Bone marrow (tissue), 2 donors: ENCODE measurements at regions not wholly inside any gene's neighbourhood (a gene's known extent, or its start where the extent isn't known, plus 50 kb on each side); places are given as distances from the start of the nearest gene placed in this dataset.

ENCODE experiments used
- DNase-seq, 2 donors: peaks; one replicate each; lab custom pipeline; 2025; lab: John Stamatoyannopoulos, UW

DNA sequence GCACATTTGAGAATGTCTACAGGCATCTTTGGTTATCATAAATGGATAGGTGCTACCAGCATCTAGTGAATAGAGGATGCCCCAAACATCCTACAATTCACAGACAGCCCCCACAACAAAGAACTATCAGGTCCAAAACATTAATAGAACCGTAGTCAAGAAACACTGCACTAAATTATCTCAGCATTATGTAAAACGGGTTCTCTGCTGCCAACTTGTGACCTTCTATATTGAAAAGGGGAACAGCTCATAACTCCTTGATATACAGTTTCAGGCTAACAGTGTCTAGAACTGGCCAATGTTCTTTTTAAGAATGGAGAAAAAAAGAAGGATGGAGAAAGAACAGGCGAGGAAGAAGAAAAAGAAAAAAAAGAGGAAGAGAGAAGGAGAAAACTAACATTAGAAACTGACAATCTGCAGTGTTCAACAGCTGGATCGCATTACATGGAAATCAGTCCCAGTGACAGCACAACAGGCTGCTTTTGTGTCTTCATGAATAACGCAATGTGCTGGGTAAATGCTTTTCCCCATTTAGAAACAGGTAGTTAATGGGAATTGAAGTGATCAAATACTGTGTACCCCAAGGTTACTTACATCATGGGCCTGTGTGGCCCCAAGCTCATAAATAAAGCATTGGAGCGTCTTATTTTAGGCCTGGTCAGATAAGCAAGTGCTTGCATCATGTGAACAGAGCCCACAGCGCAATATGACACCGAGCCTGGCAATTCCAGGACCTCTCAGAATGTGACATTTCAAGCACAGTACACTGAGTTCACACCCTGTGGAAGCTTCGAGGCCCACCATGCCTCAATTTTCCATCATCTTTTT, 339.5 kb downstream of the DHX15 start:
- DNase-seq, result no peak

DNA sequence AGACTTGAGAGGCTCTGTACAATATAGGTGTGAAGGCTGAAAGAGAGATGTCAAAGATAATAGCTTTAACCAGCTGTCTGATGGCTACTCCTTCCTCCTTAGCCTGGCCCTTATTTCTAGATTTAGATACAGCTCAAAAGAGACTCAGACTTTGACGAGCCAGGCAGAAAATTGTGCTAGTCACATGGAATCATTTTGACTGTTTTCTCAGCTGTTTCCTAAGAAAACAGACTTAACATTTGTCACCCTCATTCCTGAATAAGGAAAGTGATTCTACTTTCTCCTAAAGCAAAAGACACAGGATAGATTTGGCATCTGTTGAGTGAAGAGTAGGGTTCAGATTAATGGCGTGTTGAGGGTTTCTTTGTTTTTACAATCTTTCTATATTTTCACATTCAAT, 340.7 kb downstream of the DHX15 start:
- DNase-seq, result no peak

DNA sequence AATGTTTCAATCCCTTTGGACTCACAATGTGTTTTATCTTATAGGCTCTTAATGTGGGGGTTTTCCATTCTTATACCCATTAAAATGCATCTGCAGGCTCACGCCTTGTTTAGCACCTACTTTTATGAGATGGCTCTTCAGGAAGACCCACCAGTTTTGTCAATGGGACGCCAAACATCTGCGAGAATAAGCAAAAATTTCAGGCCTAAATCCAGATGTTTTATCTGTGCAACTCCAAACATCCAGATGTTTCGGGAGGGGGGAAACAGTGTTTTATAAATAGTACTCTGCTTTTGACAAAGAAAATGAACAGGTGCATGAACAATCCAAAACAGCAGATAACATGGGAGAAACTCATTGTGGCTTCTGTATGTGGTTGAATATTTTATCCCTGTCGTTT, 342.8 kb downstream of the DHX15 start:
- no peak for DNase-seq

DNA sequence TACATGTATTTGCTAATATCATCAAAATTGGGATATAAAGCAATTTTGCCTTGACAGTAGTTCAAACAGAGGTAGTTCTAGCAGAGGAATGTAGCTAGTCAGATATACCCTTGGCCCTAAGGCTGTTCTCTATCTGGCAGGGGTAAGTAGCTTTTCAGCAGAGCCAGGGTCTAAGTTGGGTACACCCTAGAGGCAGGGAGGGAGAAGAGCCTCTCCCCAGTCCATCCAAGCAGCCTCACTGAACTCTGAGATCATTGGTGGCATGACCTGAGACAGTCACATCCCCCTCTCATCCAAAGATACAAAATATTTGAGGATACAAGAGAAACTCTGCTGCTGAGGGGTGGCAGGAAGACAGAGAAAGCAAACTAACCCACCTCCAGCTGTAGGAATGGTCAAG, 343.7 kb downstream of the DHX15 start:
- DNase-seq, result no peak

DNA sequence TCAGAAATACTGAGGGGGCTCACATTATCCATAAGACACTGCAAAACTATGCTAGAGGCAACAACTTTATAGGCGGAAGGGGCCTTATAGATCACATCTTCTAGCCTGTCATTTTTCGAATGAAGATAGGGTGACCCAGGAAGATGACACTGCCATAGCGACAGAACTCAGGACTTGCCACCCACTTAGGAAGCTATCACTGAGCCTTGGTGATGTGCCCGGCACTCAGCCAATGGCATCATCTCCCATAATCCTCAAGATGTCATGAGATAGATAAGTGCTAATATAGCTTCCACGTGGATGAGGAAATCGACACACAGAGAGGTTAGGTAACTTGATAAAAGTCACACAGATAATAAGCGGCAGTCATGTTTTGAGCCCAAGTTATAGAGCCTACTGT, 346.6 kb downstream of the DHX15 start:
- no peak for DNase-seq

DNA sequence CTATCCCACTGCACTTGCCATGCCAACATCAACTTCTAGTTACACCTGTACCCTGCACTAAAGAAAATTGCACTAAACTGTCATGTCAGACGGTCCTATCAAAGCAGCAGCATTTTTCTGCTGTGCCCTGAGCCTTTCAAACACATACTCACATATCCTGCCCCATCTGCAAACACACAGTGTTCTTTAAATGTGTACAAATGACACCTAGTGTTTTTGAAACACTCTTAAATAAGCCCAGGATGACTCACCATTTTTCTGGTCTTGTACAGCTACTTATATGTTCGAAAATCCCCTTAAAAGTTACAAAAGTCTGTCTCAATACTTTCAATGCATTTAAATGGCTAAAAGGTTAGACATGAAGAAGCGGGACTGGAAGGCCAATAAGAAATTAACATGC, 346.7 kb upstream of the PPARGC1A start:
- no peak for DNase-seq

DNA sequence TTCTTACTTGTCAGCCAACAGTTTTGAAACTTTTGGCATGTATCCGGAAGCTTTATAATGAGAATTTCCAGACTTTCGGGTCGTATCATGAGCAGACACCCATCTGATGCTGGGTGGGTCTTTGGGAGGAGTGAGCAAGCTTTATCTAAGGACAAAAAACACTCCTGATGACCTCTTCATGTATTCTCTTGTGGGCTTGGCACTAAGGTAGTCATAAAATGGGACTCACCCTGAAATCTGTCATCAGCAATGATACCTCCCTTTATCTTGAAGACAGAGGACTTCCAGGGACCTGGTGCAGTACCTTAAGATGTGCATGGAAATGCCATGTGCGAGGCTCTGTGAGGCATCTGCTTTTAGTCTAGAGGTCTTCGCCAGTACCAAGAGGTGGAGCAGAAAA, 346.3 kb upstream of the PPARGC1A start:
- no peak for DNase-seq

DNA sequence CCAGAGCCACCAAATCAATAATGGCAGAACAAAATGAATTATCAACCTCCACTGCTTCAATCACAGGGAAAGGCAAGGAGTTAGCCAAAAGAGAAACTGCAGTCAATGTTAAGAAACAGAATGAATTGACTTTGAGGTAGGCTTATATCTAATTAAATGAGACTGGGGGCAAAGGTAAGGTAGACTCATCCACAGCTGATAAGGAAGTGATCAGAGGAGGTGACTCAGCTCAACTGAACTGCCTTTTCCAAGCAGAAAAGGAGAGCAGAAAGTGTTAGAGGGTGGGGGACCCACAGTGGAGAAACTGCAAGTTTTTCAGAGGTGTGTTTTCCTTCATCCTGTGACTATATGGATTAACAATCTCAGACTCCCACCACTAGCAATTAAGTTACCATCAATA, 345.8 kb upstream of the PPARGC1A start:
- no peak for DNase-seq

DNA sequence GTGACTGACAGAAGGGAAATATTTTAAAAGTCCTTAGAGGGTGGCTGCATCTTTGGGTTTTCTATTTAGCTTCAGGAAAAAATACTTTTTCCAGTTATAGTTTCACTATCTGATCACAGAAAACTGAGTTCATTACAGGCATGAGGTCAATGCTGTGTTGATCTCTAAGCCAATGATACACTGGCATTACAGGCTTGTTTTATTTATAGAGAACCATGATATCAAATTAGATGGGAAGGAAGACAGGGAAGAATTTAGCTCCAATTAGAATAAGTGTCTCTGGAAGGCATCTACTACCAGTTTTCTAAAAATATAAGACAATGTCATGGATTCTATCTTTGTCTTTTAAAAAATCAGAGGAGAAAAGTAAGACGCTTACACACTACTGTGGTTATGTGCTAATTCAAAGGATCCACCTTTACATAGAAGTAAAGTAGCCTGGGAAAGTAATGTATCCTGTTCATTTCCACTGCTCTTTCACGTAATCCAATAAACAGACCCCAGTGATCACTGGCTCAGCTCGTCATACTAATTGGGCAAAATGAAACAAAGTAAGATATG, 344.5 kb upstream of the PPARGC1A start:
- DNase-seq, result no peak

DNA sequence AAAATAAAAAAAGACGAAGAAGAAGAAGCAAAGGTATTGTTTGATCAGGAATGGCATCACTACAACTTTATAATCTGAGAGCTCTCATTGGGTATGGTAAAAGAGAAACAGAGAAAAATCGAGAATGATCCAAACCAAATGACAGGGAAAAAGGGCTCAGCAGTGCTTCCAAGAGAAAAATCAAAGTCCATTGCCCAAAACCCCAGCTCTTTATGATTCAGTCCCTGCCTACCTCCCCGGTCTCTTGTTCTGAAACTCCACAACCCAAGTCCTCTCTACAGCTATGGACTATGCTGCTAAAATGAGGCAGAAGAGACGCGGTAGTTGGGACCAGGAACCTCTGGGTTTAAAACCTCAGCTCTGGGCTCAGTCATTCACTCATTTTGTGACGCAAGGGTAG, 341.1 kb upstream of the PPARGC1A start:
- no peak for DNase-seq

DNA sequence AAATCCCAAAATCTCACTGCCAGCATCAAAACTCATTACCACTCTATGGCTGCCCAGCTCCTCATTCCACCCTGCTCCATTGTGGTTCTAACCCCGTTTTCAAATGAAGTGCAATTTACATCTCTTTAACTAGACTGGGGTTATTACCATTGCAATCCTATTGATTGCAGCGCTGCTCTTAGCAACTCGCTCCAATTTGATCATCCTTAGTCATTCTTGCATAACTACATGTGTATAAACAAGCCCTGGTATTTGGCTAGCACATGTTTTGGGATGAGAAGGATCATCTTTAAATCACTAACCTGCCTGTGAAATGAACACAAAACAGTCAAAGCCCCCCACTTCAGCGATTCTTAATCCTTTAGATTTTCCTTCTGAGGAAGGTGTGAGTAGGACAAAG, 340.1 kb upstream of the PPARGC1A start:
- no peak for DNase-seq

DNA sequence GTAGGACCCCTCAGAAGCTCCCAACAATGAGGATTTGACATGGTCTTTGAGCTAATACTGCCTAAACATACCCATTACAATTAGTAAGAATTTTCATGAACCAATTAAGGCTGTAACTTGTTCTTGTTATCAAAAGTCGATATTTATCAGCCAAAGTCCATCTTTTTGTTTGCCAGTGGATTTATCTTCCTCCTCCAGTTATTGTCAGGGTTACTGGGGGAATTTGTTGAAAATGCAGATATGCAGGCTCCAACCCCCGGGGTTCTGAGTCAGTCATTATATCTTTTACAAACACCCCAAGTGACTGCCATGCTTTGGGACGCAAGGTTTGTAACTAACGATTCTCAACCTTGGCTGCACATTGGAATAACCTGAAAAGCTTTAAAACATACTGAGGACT, 338.8 kb upstream of the PPARGC1A start:
- no peak for DNase-seq

DNA sequence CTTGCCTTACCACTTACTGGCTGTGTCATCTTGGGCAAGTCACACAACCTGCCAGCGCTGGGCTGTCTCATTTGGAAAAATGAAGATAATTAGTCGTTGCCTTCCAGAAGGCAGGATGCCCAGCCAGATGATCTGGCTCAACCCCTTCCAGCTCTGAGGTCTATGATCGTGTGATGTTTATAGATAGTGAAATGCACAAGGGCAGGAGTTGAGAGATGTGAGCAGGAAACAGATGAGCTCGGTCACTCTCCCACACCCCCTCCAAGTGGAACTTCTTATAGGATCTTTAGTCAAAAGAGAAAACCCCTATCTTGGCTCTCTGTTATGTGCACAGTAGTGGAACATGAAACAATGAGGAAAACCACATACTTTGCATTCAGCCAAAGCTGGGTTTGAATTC, 336.8 kb upstream of the PPARGC1A start:
- no peak for DNase-seq

DNA sequence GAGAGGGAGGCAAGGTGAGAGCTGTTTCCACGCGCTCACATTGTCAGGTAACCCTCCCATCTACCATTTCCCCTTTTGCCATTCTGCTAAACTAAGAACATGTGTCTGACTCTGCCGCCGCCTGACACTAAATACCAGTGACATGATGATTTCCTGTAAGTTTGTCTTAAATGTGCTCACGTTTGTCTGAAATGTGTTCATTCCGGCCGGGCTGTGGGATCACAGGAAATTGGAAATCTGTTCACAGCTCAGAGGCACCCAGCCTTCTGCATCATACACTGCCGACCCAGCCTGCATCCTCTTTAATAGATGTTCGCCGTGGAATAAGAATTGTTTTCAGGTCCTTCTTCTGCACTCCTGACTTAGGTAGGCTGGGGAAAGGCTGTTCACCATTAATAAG, 336.2 kb upstream of the PPARGC1A start:
- no peak for DNase-seq

DNA sequence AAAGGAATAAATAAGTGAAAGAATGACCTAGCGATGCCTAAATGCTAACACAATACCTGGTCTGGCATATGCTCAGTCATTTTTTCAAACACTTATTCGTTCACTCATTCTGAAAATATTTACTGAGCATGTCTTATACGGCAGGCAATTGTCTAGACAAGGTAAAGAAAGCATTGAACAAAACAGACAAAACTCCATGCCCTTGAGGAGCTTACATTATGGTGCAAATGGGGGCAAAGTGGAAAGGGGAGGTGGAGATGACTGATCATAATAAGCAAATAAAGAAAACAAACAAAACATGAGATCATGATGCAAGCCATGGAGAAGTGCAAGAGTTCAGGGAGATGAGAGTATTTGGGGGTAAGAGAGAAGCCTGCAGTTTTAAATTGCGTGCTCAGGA, 334.6 kb upstream of the PPARGC1A start:
- no peak for DNase-seq

DNA sequence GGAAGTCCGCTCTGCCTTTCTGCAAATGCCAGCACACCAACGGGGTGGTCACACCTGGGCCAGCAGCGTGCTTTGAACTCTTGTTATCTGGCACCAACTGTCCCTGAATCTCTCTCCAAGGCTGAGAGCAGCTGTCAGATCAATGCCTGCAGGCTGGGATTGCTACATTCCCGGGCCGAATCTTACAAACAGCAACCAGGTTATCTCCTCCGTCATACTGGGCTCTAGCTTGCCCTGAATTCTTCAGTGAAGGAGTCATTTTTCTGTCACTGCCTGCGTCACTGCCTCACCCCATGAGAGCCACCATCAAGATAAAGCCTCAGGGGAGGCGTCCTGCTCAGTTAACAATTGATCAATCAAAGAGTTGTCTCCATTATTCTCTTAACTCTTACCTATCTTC, 329.4 kb upstream of the PPARGC1A start:
- no peak for DNase-seq

DNA sequence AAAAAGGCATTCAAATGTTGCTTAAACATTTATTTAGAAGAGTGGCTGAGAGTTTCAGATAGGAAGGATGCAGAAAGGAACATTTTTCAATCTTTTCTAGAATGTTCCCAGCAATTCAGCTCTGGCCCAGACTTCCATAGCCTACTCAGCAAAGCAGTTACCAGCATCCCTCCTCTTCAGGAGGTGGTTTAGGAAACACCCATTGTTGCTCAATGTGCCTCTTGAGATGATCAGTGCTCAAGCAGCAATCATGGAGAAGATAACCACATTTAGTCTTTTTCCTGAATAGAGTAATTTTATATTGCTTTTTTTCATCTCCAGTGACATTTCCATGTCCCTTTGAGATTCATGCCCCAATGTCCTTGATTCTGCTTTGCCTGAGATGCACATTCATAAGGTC, 328.7 kb upstream of the PPARGC1A start:
- no peak for DNase-seq

DNA sequence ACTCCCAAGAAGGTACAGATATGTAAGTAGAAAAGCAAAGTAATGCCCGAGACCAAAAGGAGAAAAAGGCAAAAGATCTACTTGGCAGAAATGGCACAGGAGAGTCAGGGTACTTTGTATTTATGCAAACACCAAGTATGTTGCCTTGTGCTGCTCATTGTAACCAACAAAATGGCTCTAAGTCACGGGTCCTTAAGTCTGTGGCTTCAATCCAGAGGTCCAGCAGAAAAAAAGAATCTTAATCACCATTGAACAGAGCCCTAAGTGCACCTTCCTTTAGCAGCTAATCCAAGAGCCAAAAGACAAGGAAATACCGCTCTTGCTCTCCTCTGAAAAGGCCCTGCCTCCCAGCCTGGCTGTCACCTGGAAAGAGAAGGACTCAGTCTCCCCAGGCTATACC, 324.9 kb upstream of the PPARGC1A start:
- DNase-seq, result no peak

DNA sequence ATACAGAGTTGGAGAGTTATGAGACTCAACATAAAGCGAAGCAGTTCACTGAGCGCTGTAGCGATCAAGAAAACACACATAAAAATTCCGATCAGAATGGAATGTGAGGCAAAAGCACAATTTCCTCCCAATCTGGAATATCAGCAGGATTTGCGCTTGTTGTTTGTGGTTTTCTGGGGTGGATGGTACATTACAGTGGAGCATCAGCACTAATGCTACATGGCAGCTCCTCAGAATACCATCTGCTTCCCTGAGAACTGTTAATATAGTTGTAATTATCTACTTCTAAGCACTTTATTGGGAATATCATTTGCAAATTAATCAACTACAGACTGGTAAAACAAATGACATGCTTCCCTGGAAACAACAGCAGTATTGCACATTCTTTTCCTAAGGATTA, 324.1 kb upstream of the PPARGC1A start:
- DNase-seq, result no peak

DNA sequence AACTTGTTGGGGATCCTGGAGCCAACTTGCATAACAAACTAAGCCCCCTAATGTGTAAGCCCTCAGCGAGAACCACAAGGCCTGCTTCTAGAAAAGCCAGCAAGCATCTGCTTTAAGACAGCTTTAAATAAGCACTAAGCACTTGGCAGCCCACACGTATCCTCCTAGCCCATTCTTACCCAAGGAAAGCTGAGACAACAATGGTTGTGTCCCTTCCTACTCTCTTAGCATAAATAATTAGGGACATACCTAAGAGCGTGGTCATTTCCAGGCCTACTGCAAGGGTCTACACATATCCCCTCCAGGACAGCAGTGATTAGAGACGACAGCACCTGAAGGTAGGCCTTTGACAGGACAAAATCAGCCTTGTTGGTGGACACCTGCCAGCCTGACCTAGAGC, 322.8 kb upstream of the PPARGC1A start:
- DNase-seq, result no peak

DNA sequence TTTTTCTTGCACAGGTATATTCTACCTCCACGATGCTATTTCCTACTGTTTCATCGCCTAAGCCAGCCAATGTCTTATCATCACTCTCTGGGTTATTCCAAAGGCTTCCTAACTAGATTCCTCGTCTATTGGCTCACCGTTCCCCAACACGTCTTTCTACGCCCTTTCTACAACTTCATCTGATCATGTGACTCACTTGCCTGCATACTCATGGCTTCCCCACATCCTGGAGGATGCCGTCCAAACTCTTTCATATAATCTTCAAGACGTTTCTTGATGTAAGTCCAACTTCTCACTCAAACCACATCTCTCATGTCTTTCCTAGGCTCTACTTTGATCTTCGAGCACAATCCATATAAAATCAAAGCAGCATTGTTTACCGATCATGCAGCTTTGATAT, 322.0 kb upstream of the PPARGC1A start:
- DNase-seq, result no peak

DNA sequence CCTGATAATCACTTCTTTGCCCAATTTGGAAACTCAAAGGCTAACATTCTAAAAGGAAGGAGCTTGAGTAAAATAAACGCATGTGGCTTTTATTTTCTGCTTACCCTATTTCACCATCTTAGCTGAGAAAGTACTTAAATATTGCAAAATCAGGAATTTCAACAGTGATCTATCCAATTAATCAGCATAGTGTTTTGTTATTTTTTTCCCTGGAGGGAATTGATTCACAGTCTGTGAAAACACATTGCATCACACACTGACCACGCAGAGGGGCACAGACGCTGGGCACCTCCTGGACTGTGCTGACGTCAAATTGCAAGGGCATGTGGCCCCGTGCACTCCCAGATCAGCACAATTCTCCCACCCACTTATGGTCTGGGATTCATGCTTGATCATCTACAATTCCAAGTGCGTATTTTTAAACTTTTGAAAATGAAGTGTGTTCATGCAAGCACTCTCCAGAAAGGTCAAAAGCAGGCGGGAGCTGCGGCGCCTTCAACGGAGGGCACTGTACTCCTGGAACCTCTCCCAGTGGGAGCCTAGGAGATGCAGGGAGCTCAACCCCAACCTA, 320.6 kb upstream of the PPARGC1A start:
- DNase-seq, result no peak

DNA sequence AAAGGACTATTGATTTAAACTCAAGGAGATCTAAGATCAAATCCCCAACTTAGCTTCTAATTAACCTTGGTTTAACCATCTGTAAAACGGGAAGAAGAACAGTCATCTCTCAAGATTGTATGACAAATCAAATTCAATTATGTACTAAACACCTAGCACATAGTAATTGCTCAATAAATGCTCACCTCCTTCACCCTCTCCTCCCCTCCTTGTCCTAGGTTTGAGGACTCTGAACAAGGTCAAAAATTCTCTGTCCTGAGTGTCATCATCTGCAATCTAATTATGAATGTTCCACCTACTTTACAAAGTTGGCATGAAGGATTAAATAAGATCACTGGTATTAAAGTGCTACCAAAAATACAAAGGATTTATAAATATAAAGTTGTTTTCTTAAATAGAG, 320.1 kb upstream of the PPARGC1A start:
- DNase-seq, result no peak

DNA sequence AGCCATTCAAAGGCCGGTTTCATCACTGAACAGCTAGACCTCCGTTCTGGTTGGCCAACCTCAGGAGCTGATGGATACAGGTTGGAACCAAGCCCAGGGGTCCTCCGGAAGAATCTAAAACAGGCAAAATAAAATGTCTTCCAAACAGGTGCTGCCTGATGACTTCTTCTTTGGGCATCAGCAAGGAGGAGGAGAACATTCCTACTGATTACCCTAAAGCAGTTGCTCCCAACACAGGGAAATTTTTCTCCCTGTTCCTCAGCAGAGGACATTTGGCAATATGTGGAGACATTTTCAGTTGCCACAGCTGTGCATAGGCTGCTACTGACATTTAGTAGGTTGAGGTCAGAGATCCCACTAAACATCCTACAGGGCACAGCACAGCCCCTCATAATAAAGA, 319.3 kb upstream of the PPARGC1A start:
- no peak for DNase-seq
